ENCODE measurements at regions not wholly inside any gene's neighbourhood (a gene's known extent, or its start where the extent isn't known, plus 50 kb on each side); places are given as distances from the start of the nearest gene placed in this dataset.
"Not testable (repeated sequence)": the region's sequence is repeated elsewhere in the genome, so short reads cannot be mapped to it uniquely, and the experiment has no call there.

- DNase-seq = no peak
Observed at GRCh38 chrX:122091571-122091970, 1044.2 kb downstream of the GLUD2 start.

DNA sequence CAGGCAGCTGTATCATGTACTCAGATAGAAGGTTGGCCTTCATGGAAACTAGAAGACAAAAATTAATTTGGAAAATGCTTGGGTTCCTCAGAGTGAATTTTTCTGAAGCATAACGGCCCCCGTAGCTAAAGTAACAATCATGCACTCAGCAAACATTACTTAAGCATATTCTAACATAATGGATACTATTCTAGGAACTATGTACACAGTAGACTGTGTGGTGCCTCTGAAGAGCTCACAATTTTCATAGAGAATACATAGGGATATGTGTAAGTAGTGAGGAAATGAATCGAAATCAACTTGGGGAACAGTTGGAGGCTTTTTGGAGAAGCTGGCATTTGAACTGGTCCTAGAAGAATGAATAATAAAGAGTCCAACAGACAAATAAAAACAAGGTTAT is 1045.0 kb downstream of the GLUD2 start:
- DNase-seq = no peak

- no peak for DNase-seq
Observed at GRCh38 chrX:122092978-122093377, 1045.6 kb downstream of the GLUD2 start.

DNA sequence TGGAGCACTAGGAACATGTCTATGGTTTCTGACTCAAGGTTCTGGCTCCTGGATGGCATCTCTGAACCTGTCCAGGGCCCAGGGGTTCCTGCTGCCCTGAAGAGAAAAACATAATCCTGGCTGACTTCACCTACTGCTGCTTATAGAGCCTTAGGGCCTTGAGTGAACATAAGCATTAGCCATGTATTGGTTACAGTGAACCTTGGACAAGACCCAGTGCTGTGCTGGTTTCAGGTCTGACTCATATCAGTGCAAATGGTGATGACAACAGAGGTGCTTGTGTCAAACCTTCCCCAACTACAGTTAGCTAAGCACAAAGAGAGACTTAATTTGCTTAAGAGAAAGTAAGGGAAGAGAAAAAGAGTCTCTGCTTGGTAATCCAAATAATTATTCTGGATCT is 1047.2 kb downstream of the GLUD2 start:
- peak; percentile 53 for DNase-seq

- no peak for DNase-seq
Observed at GRCh38 chrX:122113376-122113775, 1066.0 kb downstream of the GLUD2 start.

DNA sequence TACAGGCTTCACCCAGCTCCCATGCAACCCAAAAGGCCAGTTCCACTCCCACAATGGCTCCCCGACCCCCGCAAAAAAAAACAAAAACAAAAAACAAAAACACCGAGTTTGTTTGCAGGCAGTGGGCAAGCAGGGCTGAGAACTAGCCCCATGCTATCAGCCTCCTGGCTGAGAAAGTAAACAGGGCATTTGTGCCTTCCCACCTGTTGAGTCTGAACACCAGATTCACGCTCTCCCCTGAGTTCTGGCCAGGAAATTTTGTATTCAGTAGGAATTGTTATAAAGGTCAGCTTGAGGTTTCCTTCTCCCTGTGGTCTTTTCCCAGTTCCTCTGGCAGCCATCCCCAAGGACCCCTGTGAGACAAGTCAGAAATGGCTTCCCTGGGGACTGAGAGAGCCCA is 1066.5 kb downstream of the GLUD2 start:
- no peak for DNase-seq

DNA sequence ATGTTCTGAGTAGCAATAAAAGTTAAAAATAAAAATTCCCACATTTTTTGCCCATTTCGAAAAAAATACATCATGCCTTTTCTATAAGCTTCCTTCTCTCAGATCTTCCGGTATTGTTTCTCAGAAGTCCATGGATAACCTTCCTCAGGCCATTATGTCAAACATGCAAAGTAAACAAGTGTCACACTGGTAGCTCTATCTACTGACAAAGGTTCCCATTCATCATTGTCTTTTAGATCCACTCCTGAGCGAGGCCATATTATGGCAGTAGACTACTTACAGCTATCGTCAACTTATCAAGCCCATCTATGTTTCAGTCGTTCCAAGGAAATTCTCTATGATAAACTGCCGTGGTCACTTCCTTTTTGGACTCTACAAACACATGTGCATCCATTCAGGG is 1068.2 kb downstream of the GLUD2 start:
- no peak for DNase-seq

DNA sequence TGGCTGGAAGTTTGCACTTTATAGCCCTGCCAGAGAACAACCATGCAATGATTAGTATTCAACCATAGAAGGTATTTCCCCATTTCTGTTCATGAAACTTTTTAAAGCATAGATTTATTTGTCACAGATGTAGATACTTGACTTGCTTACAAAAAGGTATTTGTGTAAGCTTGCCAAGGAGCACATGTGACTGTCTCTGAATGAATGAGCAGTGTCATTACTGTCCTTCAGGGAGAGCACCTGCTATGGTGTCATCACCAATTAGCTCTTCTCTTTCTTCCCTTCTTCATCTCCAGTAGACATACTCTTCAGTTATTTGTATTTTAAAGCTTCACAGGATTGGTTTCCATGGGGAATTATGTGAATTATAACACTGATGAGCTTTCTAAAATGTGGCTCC is 1064.7 kb upstream of the GRIA3 start:
- no peak for DNase-seq

- no peak for DNase-seq
Observed at GRCh38 chrX:122122274-122122673, 1061.8 kb upstream of the GRIA3 start.

GRCh38 chrX:122133478-122133877 is 1050.6 kb upstream of the GRIA3 start:
- DNase-seq = no peak

- DNase-seq = no peak
Observed at GRCh38 chrX:122134291-122134690, 1049.8 kb upstream of the GRIA3 start.

- DNase-seq = peak; percentile 0
Observed at GRCh38 chrX:122135070-122135469, 1049.0 kb upstream of the GRIA3 start.

GRCh38 chrX:122140219-122140618 is 1043.9 kb upstream of the GRIA3 start:
- DNase-seq = not testable (repeated sequence)

GRCh38 chrX:122154019-122154418 is 1030.1 kb upstream of the GRIA3 start:
- no peak for DNase-seq

DNA sequence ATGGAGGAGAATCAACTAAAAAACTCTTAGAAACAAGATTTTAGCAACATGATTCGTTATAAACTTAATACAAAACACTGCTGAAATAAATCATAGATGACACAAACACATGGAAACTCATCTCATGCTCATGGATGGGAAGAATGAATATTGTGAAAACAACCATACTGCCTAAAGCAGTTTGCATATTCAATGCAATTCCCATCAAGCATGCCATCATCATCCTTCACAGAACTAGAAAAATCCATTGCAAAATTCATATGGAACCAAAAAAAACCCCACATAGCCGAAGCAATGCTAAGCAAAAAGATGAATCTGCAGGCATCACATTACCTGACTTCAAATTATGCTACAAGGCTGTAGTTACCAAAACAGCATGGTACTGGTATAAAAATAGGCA is 1015.8 kb upstream of the GRIA3 start:
- DNase-seq = no peak

DNA sequence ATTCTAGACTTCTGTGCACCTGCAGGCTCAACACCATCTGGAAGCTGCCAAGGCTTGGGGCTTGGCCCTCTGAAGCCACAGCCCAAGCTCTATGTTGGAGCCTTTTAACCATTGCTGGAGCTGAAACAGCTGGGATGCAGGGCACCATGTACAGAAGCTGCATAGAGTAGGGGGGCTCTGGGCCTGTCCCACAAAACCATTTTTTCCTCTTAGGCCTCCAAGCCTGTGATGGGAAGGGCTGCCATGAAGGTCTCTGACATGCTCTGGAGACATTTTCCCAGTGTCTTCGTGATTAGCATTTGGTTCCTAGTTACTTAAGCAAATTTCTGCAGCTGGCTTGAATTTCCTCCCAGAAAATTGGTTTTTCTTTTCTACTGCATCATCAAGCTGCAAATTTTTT is 999.3 kb upstream of the GRIA3 start:
- no peak for DNase-seq

DNA sequence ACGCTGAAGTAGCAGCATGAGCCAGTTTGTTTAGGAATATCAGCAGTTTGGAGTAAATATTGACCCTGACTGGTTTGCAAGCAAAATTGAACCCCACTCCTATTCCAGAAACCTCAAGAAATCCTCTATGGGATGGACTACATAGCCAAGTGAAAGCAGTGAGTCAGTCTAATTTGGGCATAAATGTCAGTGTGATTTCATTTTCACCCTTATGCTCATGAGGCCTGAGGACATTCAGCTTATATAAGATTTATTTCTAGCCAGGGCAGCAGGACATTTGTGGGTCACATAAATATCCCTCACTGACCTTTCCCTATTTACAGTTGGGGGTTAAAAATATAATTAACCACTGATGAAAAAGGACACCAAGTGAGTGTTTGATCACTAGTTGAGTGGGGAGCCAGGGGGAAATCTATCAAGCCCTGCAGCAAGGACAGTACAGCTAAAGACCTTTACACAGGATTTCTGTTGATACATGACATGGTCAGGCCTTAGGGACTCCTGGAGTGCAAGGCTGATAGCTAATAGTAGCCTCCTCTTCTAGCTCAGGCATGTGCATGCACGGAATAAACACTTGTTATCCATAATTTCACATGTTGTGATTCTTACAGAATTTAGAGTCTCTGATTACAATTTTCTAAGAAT is 996.9 kb upstream of the GRIA3 start:
- DNase-seq = no peak

DNA sequence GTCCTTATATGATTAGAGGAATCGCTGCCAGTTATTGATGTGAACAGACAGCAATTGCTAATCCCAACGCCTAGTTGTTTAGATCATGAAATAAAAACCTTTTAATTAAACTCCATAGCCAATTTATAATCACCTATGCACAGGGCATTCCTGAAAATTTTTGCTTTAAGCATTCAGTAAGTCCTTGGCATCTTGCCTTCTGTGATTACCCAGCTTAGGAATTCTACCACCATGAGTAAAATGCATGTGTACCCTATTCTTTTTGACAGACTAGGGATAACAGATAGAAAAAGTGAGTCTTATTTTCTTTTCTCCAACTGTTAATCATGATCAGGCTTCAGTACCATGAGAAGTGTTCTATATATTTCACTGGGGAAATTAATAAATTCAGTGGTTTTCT is 995.3 kb upstream of the GRIA3 start:
- DNase-seq = peak; percentile 45

- no peak for DNase-seq
Observed at GRCh38 chrX:122196343-122196742, 987.7 kb upstream of the GRIA3 start.

GRCh38 chrX:122203399-122203798 is 980.7 kb upstream of the GRIA3 start:
- DNase-seq = no peak

GRCh38 chrX:122218666-122219065 is 965.4 kb upstream of the GRIA3 start:
- no peak for DNase-seq

DNA sequence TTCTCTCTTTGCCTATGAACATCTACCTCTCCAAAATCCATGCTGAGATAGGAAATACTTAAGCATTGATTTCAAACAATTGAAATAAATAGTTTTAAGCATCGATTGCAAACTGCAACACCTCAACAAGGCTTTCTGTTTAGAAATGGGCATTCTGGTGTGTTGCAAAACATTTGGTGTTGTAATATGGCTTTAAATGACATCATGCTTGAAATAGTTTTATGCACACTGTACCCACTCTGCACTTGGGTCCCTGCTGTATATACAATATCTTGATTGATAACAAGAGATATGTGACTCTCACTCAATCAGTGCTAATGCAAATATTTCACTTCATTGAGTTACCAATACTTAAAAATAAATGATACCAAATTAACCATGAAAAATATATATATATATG is 964.9 kb upstream of the GRIA3 start:
- DNase-seq = peak; percentile 1

DNA sequence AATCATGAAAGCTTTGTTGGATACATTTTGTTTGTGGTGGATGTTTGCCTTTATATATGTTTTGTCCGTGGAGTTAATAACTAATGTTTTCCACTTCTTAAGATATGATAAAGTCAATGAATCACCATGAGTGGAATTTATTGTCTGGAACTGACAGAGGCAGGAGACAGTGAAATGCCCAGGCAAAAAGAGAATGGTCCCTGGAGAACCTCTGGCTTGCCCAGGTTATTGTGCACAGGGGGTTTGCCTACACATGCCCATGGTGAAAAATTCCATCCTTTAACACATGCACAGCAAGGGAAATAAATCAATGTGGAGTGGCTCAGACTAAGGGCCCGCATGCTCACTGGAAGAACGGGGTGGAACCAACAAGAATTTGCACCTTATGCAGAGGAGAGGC is 964.3 kb upstream of the GRIA3 start:
- peak; percentile 1 for DNase-seq

GRCh38 chrX:122220644-122221373 is 963.3 kb upstream of the GRIA3 start:
- no peak for DNase-seq

DNA sequence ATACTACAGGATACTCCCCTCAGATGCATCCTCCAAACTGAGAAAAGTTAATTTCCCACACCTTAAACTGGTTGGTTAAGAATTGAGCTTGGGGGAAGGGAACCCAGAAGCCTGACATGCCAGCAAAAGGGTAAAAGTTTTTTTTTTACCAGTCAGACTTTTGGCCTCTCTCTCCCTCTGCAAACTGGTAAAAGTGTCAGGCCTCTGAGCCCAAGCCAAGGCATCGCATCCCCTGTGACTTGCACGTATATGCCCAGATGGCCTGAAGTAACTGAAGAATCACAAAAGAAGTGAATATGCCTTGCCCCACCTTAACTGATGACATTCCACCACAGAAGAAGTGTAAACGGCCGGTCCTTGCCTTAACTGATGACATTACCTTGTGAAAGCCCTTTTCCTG is 962.3 kb upstream of the GRIA3 start:
- not testable (repeated sequence) for DNase-seq

All from EL (cell line).